IPS-18a (cell line): ENCODE measurements at regions not wholly inside any gene's neighbourhood (a gene's known extent, or its start where the extent isn't known, plus 50 kb on each side); places are given as distances from the start of the nearest gene placed in this dataset.

Experiments
- H3K27ac ChIP-seq: one replicate; pipeline ENCODE4 v1.5.1; 2013; ENCODE audit warnings: low read length
- H3K27me3 ChIP-seq: one replicate; pipeline ENCODE4 v1.6.1; 2013; ENCODE audit warnings: mild to moderate bottlenecking, low read length; ENCODE audit not compliant: control insufficient read depth, insufficient read depth
- H3K36me3 ChIP-seq: one replicate; pipeline ENCODE4 v1.6.1; 2013; ENCODE audit warnings: low read depth, low read length; ENCODE audit not compliant: control insufficient read depth
- H3K4me1 ChIP-seq: one replicate; pipeline ENCODE4 v1.6.1; 2013; ENCODE audit warnings: low read depth, low read length; ENCODE audit not compliant: control insufficient read depth
- H3K4me3 ChIP-seq: one replicate; pipeline ENCODE4 v1.5.1; 2013; ENCODE audit warnings: low read length
- H3K9ac ChIP-seq: one replicate; pipeline ENCODE4 v1.6.1; 2013; ENCODE audit warnings: mild to moderate bottlenecking, low read length, moderate library complexity
- H3K9me3 ChIP-seq: one replicate; pipeline ENCODE4 v1.6.1; 2013; ENCODE audit warnings: low read depth, low read length; ENCODE audit not compliant: control insufficient read depth

DNA sequence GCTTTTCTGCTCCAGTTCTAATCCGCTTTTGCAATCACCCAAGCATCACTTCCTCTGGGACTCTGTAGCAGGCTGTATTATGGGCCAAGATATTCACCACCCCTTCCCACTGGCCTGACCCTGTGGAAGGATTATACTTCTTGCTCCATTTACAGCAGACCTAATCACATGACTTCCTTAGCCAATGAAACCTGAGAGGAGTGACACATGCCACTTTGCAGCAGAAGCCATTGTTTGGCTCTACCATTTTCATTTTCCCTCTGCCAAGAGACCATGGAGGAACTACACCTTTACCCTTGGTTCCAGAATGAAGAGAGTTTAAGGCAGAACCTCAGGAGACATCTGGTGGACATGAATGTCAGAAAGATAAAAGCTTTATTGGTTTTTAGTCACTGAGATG lies 134.9 kb upstream of the HSD17B12 start:
- H3K9me3 ChIP-seq, result no peaks in the 10 kb centered on the region
- H3K36me3 ChIP-seq, result no peaks in the 10 kb centered on the region
- no peak overlapping the region for H3K4me3 ChIP-seq
- no peak overlapping the region for H3K27ac ChIP-seq
- peaks cover 52% of the 10 kb centered on the region for H3K27me3 ChIP-seq
- H3K4me1 ChIP-seq, result no peaks in the 10 kb centered on the region
- no peak overlapping the region for H3K9ac ChIP-seq

GRCh38 chr11:43546561-43547429 lies 133.7 kb upstream of the HSD17B12 start:
- no peaks in the 10 kb centered on the region for H3K36me3 ChIP-seq
- no peak overlapping the region for H3K27ac ChIP-seq
- H3K4me1 ChIP-seq, result no peaks in the 10 kb centered on the region
- no peaks in the 10 kb centered on the region for H3K9me3 ChIP-seq
- H3K9ac ChIP-seq, result no peak overlapping the region
- H3K4me3 ChIP-seq, result peak overlapping the region; percentile 44
- peaks cover 54% of the 10 kb centered on the region for H3K27me3 ChIP-seq

DNA sequence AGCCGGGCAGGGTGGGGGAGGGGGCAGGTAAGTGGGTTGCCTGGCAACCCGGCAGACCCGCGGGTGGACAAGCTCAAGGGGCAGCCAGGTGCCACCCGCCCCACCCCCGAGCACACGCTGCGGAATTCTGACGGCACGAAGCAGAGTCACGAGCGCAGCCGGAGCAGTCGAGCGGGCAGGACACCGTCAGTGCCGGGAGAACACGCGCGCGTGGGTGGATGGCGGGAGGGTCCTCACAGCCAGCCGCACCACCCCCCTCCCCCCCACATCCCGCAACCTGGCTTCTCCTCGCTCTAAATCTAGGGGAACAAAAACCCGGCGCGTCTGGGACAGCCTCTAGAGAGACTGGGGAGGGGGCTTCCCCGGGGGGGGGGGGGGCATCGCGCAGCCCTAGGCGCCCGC lies 133.1 kb upstream of the HSD17B12 start:
- Histone ChIP-seq H3K27me3 (peaks cover 54% of the 10 kb centered on the region), H3K9me3 (no peaks in the 10 kb centered on the region), H3K36me3 (no peaks in the 10 kb centered on the region), H3K4me1 (no peaks in the 10 kb centered on the region), H3K9ac (no peak overlapping the region), H3K4me3 (peak overlapping the region; percentile 44), H3K27ac (no peak overlapping the region)

GRCh38 chr11:43547889-43548381 lies 132.6 kb upstream of the HSD17B12 start:
- no peaks in the 10 kb centered on the region for H3K4me1 ChIP-seq
- peaks cover 54% of the 10 kb centered on the region for H3K27me3 ChIP-seq
- H3K36me3 ChIP-seq, result no peaks in the 10 kb centered on the region
- peak overlapping the region; percentile 44 for H3K4me3 ChIP-seq
- no peak overlapping the region for H3K9ac ChIP-seq
- no peak overlapping the region for H3K27ac ChIP-seq
- H3K9me3 ChIP-seq, result no peaks in the 10 kb centered on the region

DNA sequence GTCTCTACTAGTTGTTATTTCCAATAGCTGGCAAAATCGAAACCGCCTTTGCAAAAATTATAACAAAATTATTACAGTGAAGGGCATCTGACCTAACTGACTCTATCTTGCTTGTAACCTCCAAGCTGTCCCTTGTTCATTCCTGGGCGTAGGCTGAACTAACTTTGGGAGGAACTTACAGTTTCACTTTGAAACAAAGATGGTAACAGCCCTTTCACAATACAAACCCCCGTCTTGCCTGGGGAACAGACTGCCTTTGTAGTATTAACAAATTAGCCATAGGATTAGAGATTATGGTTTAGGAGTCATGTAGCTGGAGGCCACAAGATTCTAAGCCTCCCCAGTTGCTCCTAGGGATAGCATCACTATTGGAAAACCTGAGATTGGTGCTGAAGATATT lies 131.6 kb upstream of the HSD17B12 start:
- Histone ChIP-seq H3K9me3 (no peaks in the 10 kb centered on the region), H3K4me1 (no peaks in the 10 kb centered on the region), H3K27me3 (peaks cover 59% of the 10 kb centered on the region), H3K27ac (no peak overlapping the region), H3K36me3 (no peaks in the 10 kb centered on the region), H3K4me3 (no peak overlapping the region), H3K9ac (no peak overlapping the region)

DNA sequence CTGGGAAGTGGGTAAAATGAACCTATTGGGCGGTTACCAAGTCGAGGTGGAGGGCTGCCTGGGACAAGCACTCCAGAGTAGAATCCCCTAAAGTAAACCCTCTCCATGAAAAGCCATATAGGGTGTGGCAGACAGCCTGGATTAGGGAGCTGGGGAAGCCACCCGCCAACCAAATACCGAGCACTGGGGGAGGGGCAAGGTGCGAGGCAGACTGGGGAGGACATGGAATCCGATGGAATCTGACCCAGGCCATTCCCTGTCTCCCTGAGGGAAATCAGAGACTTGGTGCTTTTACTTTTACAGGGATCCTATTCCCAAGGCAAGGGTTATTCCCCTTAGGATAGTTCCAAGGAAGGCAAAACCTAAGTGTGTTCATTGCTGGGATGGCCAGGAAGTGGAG lies 130.9 kb upstream of the HSD17B12 start:
- no peaks in the 10 kb centered on the region for H3K36me3 ChIP-seq
- H3K27ac ChIP-seq, result no peak overlapping the region
- H3K4me3 ChIP-seq, result no peak overlapping the region
- peaks cover 63% of the 10 kb centered on the region for H3K27me3 ChIP-seq
- no peak overlapping the region for H3K9ac ChIP-seq
- H3K9me3 ChIP-seq, result no peaks in the 10 kb centered on the region
- no peaks in the 10 kb centered on the region for H3K4me1 ChIP-seq

- H3K27me3 ChIP-seq, result peaks cover 60% of the 10 kb centered on the region
- H3K36me3 ChIP-seq, result no peaks in the 10 kb centered on the region
- no peak overlapping the region for H3K4me3 ChIP-seq
- no peak overlapping the region for H3K9ac ChIP-seq
- no peak overlapping the region for H3K27ac ChIP-seq
- peaks cover 4% of the 10 kb centered on the region for H3K4me1 ChIP-seq
- H3K9me3 ChIP-seq, result no peaks in the 10 kb centered on the region
These were observed 129.8 kb upstream of the HSD17B12 start for GRCh38 chr11:43550714-43551113.

DNA sequence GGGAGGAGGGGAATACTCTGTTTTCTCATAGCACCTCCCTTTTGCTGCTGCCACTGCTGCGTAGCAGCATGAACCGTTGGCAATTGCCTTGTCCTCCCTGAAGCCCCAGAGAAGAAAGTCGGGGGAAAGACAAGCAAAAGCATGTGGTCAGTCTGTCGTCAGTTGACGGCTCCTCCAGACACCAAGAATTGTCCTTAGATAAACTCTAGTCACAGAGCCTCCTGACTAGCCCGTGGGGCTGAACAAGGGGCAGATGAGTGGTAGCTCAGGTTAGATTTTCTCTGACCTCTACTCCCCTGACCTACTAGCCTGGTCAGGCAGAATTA lies 126.4 kb upstream of the HSD17B12 start:
- Histone ChIP-seq H3K9ac (no peak overlapping the region), H3K9me3 (no peaks in the 10 kb centered on the region), H3K27ac (no peak overlapping the region), H3K4me3 (no peak overlapping the region), H3K27me3 (peaks cover 60% of the 10 kb centered on the region), H3K4me1 (peaks cover 33% of the 10 kb centered on the region), H3K36me3 (no peaks in the 10 kb centered on the region)

GRCh38 chr11:43555186-43555585 lies 125.4 kb upstream of the HSD17B12 start:
- Histone ChIP-seq H3K27ac (no peak overlapping the region), H3K4me3 (no peak overlapping the region), H3K9me3 (no peaks in the 10 kb centered on the region), H3K27me3 (peaks cover 51% of the 10 kb centered on the region), H3K4me1 (peaks cover 38% of the 10 kb centered on the region), H3K9ac (no peak overlapping the region), H3K36me3 (no peaks in the 10 kb centered on the region)

DNA sequence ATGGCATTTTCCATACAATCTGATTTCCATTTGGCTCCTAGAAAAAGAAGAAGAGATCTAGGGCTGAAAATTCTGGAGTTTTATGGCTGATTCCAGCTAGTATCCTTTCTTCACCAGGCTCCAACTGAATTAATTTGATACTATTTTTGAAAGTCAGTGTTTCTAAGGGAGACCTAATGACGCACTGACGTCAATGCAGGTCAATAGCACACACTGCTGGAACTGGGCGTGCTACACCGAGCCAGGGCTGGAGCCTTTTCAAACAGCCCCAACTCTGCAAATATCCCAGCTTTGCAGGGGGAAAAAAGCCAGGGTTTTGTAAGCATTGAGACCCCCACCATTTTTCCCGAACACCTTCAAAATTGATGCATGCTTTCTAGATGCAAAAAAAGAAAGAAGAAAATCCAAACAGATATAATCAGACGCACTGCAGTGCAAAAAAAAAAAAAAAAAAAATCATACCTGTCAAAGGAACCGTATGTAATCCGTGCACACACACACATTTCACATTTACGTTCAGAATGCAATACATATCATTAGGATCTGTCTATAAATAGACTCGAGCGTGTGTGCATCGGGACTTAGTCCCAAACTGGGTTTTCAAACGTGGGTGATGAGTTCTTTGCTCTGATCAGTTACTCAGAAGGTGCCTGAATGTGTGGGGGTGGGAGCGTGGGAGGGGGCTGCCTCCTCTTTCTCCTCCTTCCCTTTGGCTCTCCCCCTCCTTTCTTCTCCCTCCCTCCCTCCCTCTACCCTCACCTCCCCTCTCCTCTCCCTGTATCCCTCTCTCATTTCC lies 124.5 kb upstream of the HSD17B12 start:
- peak overlapping the region; percentile 40 for H3K4me3 ChIP-seq
- peaks cover 38% of the 10 kb centered on the region for H3K4me1 ChIP-seq

DNA sequence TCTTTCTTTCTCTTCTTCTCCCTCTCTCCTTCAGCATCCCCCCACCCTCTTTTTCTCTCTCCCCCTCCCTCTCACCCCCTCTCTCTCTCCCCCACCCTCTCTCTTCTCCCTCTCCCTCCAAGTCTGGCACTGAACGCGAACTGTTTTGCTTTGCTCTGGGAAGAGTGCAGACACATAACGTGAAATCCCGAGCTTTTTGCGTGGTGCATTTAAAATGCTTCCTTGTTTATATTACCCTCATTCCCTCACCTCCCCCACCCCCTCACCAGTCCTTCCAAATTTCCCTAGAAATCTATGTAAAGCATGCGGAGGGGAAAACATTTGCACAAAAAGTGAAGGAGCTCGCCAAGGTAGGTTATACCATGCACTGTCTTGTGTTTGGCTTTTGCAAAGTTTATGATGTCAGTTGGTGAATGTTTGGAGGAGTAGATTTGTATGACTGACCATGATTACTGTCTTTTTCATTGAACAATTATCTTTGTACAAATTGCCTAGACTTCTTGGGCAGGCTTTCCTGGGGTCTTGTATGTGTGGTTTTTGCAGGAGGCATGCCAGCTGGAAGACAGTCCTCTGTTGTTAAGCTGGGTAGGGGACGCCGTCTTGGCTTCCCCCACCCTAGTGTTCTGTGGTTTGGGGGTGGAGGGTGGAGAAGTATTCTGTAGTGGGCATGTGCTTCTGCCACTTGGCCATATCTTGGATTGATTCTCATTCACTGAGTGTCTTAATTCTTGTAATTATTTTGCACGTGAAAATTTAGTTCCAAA lies 123.7 kb upstream of the HSD17B12 start:
- H3K9ac ChIP-seq, result no peak overlapping the region

More for the DNA sequence above, 124.5 kb upstream of the HSD17B12 start:
- Histone ChIP-seq H3K27me3 (peaks cover 46% of the 10 kb centered on the region), H3K27ac (no peak overlapping the region), H3K9me3 (no peaks in the 10 kb centered on the region), H3K9ac (no peak overlapping the region), H3K36me3 (no peaks in the 10 kb centered on the region)

More for the DNA sequence above, 123.7 kb upstream of the HSD17B12 start:
- H3K27ac ChIP-seq, result no peak overlapping the region
- H3K27me3 ChIP-seq, result peaks cover 46% of the 10 kb centered on the region
- peaks cover 38% of the 10 kb centered on the region for H3K4me1 ChIP-seq
- H3K4me3 ChIP-seq, result peak overlapping the region; percentile 40
- no peaks in the 10 kb centered on the region for H3K36me3 ChIP-seq
- H3K9me3 ChIP-seq, result no peaks in the 10 kb centered on the region
